Calu3 (cell line): ENCODE measurements at regions not wholly inside any gene's neighbourhood (a gene's known extent, or its start where the extent isn't known, plus 50 kb on each side); places are given as distances from the start of the nearest gene placed in this dataset.

Source experiments
- BruUV-seq: library from RNA; stranded (reverse); fragments of 400-500 nt; replicated peaks from 2 replicates; lab custom pipeline; 2021; lab: Mats Ljungman, UMichigan
- CTCF ChIA-PET: fragments of 300-600 bp; sonication (Branson Sonifier 250); formaldehyde crosslinking; loops from one replicate; lab custom pipeline; 2022; ENCODE audit warnings: antibody characterized with exemption; lab: Charles Lee
- DNase-seq: peaks from one replicate; pipeline ENCODE4 v3.0.0; 2022
- H3K27ac Mint-ChIP-seq: one replicate; pipeline ENCODE4 v1.8.0; 2022; ENCODE audit warnings: mixed read lengths; ENCODE audit not compliant: unreplicated experiment
- H3K27me3 Mint-ChIP-seq: one replicate; pipeline ENCODE4 v1.8.0; 2022; ENCODE audit warnings: mixed read lengths; ENCODE audit not compliant: unreplicated experiment
- H3K36me3 Mint-ChIP-seq: one replicate; pipeline ENCODE4 v1.8.0; 2022; ENCODE audit warnings: mild to moderate bottlenecking, moderate library complexity, mixed read lengths; ENCODE audit not compliant: insufficient read depth, unreplicated experiment
- H3K4me1 Mint-ChIP-seq: one replicate; pipeline ENCODE4 v1.8.0; 2022; ENCODE audit warnings: mild to moderate bottlenecking, low read depth, mixed read lengths; ENCODE audit not compliant: unreplicated experiment
- H3K4me3 Mint-ChIP-seq: one replicate; pipeline ENCODE4 v1.8.0; 2022; ENCODE audit warnings: mild to moderate bottlenecking, low read depth, moderate library complexity, mixed read lengths; ENCODE audit not compliant: unreplicated experiment
- H3K9me3 Mint-ChIP-seq: one replicate; pipeline ENCODE4 v1.8.0; 2022; ENCODE audit warnings: low read depth, mixed read lengths; ENCODE audit not compliant: unreplicated experiment
- intact Hi-C: fragments of 100-400 bp; cut with micrococcal nuclease; formaldehyde crosslinking; loops from one replicate; pipeline ENCODE4 v1.10.0; 2022; ENCODE audit not compliant: unreplicated experiment
- TF ChIP-seq, protein P1 (sequence below): fragments of 200-600 bp; IDR thresholded peaks from one replicate; pipeline ENCODE4 v1.8.0; 2022; ENCODE audit warnings: antibody characterized with exemption; ENCODE audit not compliant: unreplicated experiment

DNA sequence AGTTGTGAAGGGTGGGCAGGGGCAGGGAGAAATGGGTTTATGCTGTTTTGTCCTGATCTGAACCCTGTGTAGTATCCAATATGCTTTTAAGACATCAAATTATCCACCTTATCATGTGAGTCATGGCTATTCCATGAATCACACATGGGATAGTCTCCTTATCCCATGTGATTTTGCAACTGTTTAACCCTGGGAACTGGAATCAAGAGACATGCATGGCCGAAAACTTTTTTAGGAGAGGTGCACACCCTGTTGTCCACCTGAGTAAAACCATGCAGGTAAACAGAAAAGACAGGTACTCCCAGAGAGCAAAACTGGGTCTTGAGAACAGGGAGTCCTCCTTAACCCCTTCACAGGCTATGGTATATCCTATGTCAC is 490.6 kb upstream of the HS6ST1 start:
- CTCF ChIA-PET: no interaction called here
- H3K4me3 Mint-ChIP-seq: no peak overlapping the region
- intact Hi-C loops: no loop called here
- no peaks in the 10 kb centered on the region for H3K4me1 Mint-ChIP-seq
- H3K27me3 Mint-ChIP-seq: peaks cover 8% of the 10 kb centered on the region
- DNase-seq: no peak
- no TSS peak for BruUV-seq
- no peak overlapping the region for H3K27ac Mint-ChIP-seq
- TF ChIP-seq, protein P1, sequence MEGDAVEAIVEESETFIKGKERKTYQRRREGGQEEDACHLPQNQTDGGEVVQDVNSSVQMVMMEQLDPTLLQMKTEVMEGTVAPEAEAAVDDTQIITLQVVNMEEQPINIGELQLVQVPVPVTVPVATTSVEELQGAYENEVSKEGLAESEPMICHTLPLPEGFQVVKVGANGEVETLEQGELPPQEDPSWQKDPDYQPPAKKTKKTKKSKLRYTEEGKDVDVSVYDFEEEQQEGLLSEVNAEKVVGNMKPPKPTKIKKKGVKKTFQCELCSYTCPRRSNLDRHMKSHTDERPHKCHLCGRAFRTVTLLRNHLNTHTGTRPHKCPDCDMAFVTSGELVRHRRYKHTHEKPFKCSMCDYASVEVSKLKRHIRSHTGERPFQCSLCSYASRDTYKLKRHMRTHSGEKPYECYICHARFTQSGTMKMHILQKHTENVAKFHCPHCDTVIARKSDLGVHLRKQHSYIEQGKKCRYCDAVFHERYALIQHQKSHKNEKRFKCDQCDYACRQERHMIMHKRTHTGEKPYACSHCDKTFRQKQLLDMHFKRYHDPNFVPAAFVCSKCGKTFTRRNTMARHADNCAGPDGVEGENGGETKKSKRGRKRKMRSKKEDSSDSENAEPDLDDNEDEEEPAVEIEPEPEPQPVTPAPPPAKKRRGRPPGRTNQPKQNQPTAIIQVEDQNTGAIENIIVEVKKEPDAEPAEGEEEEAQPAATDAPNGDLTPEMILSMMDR: no peak
- H3K9me3 Mint-ChIP-seq: peaks cover 5% of the 10 kb centered on the region
- H3K36me3 Mint-ChIP-seq: no peaks in the 10 kb centered on the region

DNA sequence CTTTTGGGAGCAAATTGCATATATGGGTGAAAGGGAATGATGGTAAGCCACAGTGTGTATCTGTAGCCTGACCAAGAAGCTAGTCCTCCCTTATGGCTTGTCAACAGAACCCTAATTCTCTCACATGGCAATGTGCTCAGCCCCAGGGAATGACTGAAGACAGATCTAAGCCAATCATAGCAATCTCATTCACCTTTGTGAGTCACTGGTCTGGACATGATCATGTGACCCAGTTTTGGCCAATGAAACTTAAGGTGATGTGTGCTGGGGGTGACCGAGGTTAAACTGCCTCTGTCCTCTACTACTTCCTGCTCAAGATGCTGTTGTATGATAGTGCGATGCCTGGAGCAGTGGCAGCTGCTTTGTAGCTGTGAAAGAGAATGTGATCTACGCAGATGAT is 491.2 kb upstream of the HS6ST1 start:
- Mint-ChIP-seq H3K4me3 (no peak overlapping the region), H3K27ac (no peak overlapping the region), H3K36me3 (no peaks in the 10 kb centered on the region), H3K9me3 (peaks cover 5% of the 10 kb centered on the region), H3K27me3 (peaks cover 8% of the 10 kb centered on the region), H3K4me1 (no peaks in the 10 kb centered on the region)
- BruUV-seq: no TSS peak
- no peak for DNase-seq
- intact Hi-C loops: no loop called here
- TF ChIP-seq, protein P1: no peak
- CTCF ChIA-PET: interaction anchor here (0.5 kb wide), 1 partner anchor 891 kb away, joined by 3 read pairs; no protein-coding TSS in a partner anchor

DNA sequence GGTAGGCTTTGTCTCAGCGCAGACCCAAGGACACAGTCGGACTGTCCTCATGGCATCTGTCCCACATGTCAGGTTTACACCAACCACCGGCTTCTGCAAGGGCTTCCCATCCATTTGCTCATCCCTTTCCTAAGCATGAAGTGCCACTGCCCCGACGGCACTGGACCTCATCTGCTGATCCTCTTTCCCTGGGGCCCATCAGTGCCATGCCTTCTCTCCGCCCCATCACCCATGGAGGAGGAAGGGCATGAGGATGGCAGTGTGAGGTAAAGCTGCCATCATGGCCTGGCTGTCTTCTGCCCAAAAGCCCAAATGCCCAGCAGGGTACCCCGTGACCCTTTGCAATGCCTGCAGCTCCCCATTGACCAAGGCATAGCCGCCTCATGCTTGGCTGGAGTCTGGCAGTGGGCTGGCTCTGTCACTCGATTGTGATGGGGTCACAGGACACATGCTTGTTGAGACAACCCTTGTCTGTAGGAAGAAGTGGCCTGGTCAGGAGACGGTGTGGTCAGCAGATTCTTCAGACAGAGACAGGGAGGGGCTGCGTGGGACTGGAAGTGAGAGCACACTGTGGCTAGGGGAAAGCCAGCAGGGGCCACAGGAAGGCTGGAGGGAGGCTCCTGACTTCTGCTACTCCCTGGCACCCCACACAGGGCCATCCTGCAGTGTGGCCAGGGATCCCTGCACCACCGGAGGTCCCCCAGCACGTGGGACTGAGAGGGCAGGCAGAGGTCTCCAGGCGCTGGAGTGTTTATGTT is 493.7 kb upstream of the HS6ST1 start:
- Mint-ChIP-seq H3K27ac (no peak overlapping the region), H3K4me3 (no peak overlapping the region), H3K4me1 (no peaks in the 10 kb centered on the region), H3K36me3 (no peaks in the 10 kb centered on the region), H3K9me3 (peaks cover 2% of the 10 kb centered on the region), H3K27me3 (no peaks in the 10 kb centered on the region)
- no TSS peak for BruUV-seq
- TF ChIP-seq, protein P1: no peak
- intact Hi-C loops: no loop called here
- CTCF ChIA-PET: interaction anchor here (1.1 kb wide), 1 partner anchor 18 kb away, joined by 3 read pairs; no protein-coding TSS in a partner anchor
- no peak for DNase-seq

DNA sequence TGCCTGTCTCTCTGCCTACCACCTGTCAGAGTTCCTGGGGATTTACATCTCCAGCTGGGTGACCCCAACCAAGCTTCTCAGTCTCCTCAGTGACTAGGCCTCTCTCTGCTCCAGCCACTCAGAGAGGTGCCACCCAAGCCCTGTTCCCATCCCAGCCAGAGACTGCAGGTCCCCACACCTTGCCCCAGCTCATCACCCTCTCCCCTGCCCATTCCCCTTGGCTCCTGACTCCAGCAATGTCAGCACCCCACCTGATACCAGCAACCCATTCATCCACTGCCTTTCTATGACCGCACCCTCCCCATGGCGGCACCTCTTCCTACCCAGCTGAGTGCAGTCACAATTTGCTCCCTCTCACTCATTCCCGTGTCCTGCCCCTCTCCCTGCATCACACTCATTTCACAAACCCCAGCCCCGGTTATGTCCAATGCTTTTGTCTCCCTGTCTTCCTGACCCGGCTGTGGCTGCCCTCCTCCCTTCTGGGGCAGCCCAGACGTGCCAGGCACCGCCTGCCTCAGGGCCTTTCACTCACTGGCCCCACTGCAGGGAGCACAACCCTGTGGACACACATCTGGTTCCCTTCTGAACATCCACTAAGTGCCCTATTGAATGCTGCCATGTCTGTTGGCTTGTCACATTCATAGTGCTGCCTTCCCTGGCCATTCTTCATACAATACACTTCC is 494.8 kb upstream of the HS6ST1 start:
- DNase-seq: no peak
- CTCF ChIA-PET: interaction anchor here (1.1 kb wide), 1 partner anchor 19 kb away, joined by 3 read pairs; no protein-coding TSS in a partner anchor
- no peak overlapping the region for H3K4me3 Mint-ChIP-seq
- intact Hi-C loops: no loop called here
- H3K27me3 Mint-ChIP-seq: no peaks in the 10 kb centered on the region
- H3K27ac Mint-ChIP-seq: no peak overlapping the region
- no TSS peak for BruUV-seq
- peaks cover 2% of the 10 kb centered on the region for H3K9me3 Mint-ChIP-seq
- TF ChIP-seq, protein P1: no peak
- H3K36me3 Mint-ChIP-seq: no peaks in the 10 kb centered on the region
- no peaks in the 10 kb centered on the region for H3K4me1 Mint-ChIP-seq
